ENCODE measurements at regions not wholly inside any gene's neighbourhood (a gene's known extent, or its start where the extent isn't known, plus 50 kb on each side); places are given as distances from the start of the nearest gene placed in this dataset.

DNA sequence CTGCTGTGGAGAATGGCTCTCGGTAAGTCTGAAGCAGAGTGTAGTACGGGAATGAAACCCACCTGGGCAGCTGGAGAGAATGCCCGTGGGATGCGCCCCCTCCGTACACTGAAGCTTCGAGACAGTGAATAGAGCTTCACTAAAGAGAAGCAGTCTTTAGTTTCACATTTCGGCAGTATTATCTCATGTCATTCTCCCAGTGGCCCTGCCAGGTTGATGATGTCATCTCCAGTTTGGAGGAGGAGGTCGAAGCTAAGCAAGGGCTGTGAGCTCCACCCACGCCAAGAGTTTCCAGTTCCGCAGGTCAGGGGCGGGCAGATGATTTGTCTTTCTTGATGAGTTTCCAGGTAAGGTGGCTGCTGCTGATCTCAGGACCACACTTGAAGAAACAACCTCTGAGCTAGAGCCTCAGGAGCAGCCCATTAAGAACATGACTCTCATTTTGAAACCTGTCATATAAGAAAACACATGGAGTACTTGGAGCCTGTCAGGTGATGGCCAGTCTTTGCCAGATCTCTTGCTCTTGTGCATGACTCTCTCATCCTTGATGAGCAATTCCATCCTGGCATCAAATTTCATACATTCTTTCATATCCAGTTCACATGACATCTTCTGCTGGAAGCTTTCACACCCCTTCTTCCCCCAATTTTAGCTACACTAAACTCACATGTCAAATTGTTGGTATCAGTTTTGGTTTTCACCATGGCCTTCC is 475.0 kb downstream of the RNF144A start:
- no peak for DNase-seq

DNA sequence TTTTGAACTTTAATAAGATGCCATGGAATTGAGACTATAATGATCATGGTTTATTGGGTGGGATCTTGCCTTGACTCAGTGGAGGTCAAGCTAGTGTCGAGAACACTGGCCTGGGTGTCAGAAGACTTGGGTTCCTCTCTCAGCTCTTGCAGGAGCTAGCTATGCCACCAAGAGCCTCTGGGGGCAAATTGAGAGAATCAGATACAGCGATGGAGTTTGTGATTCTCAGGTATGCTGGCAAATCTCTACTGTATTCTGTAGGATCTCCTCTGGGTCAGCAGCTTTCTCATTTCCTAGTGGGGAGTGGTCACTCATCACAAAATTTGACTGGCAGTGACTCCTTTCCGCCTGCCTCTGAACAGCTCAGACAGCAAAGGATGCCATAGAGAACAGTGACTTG is 477.0 kb downstream of the RNF144A start:
- no peak for DNase-seq

DNA sequence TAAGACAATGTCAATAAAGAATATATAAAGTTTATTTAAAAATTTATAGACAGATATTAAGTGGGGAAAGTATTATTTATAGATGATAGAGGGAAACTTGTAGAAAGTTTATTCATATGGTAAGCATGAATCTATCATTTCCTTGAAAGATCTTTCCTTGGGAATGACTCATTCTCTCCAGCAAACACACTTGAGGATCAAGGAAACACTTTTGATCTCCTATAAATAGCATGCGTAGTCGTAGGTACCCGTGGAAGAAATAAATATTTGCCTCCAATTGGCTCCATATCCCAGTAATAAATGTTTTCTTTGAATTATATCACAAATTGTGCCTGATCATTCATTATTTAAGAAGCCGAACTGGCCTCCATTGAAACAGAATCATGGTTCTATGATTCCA is 483.4 kb downstream of the RNF144A start:
- DNase-seq, result no peak

DNA sequence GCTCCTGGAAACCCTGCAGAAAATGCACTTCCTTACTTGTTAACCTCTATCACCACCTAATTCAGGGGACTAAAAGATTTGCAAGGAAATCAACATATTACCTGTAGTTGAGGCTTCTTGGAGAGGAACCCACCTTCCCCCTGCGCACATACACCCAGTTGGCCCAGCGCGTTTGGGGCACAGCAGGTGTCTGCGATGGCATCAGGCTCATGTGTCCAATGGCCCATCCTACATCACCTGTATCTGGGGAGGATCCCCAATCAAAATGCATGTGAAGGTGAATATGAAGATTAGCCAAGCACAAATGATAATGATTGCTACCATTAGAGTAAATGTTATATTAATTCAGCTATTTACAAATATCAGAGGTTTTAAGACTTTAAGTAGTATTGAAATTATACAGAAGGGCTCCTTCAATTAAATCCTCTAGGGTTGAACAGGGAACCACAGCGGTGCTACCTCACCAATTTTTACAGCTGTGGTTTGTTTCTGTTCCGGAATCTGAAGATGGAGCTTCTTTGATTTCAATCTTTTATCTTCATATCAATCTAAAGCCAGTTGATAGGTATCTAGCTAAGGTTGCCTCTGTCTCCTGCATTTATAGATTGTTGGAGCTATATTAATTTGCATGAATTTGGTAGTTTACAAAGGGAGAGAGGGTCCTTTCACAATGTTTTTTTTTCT is 486.0 kb downstream of the RNF144A start:
- DNase-seq, result no peak

DNA sequence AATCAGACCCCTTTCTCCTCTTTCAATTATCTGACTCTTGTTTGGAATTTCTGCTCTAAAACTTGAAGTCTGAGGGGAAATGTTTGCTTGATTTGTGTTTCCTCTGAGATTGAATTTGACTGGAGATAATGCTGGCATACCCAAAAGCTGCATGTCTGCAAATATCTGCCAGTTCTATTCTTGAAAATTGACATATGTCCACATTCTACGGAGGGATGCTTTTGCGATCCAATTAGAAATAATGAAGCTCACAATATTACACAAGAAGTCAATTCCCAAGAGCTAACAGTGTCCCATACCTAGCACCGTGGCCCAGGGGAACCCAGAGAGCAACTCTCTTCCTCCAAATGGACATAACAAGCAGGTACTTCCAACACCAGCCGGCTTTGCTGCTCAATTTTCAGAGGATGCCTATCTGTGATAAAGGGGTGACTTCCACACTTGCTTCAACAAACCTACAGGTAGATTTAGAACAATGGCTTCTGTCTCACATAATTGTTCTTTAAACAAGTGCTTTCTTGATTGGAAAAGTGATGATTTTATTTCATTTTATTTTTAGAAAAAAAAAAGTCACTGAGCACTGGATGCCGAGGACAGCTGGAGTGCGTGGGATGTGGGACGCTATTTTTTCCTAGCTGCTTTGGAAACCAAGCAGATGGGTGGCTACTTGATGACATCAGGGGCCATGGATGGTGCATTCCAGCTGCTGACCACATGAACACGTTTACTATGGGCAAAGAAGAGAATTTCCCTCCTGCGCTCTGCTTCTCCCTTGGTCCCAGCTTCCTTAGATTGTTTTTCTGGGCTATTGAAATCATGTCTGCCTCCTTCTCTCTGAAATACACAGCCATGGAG is 488.9 kb downstream of the RNF144A start:
- no peak for DNase-seq

DNA sequence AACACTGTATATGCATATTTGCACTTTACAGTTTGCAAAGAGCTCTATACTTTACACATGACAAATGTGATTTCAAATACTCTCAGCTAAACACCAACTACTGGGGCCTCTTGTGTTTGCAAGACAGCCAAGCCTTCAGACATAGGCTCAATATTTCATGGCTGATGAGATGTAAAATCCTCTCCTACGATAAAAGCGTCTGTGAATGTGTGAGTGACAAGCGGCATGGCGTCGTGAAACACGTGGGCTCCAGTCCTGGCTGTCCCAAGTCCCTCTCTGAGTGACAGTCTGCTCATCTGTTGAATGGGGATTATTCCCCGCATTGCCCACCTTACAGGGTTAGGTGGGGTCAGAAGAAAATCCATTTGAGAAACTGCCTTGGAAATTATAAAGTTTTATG is 489.8 kb downstream of the RNF144A start:
- DNase-seq, result no peak

DNA sequence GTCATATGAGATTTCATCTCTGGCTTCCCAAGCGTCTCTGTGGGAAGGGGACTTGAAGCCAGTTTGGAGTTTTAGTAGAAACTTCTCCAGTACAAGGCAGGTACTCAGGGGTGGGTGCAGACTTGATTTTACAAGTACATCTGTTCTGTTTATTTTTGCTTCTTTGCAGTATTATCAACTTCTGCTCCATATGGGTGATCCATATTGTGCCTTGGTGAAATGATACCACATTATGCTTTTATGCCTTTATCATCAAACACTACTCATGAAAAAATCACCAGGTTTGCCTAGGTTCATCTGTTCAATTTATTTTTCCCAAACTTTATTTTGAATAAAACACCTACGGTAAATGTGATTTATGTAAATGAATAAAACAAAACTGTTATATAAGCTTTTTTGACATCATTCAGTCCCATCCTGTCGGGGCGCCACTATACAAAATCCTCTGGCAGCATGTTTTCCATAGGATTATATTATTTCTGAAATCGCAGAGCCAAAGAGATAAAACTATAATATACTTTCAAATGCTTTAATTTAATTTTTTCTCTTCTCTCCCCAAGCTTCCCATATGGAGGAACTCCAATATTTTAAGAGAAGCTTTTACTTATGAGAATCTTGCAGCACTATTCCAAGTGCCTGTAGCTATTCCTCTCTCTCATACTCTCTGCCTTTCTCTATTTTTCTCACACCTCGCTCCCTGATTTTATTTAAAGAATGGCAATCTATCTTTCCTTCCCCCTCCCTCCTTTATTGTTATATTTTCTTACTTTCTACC is 490.9 kb downstream of the RNF144A start:
- DNase-seq, result no peak

DNA sequence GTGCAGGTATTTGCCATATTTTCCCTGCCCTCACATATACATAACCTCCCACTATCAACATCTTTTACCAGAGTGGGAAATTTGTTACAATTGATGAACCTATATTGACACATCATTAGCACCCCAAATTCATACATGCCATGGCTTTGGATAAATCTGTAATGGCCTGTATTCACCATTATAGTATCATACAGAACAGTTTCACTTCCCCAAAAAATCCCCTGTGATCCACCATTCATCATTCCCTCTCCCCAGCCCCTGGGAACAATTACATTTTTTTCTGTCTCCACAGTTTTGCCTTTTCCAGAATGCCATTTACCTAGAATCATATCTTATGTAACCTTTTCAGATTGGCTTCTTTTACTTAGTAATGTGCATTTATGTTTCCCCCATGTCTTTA is 494.5 kb downstream of the RNF144A start:
- no peak for DNase-seq

DNA sequence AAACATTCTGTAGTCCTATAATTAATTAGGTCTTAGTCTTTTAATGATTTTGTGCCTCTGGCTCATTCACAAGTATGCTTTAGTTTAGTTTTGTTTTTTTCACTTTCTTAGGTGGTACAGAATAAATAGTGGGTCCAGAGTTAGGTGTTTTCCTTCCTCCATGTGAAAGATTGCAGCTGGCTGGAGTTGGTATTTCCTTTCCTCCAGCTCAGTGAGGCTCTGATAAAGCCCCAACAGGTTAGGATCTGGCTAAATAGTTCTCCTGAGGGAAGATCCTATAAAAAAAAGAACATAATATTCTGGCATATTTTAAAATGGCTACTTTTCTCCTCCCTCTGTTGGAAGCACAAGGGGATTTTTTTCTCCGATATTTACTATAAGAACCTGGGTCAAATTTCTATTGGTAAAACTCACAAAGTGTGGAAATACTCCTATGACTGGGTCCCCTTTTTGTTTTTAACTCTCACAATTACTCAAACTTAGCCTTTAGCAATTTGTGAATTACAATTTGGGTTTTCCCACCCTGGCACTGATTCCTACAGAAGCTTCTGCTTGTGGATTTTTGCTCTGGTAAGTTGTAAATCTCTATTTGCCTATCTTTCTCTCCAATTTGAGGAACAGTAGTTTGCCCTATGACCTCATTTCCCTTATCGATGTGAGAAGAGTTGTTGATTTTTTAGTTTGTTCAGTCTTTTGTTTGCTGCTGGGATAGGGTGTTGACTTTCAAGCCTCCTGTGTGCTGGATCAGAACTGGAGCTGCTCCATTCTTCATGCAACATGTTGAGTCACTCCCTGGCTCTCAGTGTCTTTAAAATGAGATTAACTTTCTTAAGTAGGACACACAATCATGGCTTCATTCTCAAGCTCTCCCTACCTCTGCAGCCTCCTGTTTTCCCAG is 500.9 kb downstream of the RNF144A start:
- DNase-seq, result no peak

DNA sequence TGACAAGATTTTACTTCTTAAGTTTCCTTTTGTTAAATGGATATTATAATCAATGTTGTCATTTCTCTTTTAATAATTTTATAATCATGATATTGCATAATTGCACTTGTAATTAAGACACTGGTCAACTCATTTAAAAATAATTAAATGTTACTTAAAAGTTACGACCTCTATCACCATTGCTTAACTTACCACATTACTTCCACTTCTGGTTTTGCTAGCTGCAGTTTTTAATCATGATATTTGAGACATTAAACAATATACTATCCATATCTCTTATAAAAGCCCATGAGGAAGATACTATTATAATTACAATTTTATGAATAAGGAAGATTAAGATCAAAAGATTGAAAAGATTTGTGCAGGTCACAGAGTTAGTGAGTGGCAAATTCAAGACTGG is 502.0 kb downstream of the RNF144A start:
- DNase-seq, result no peak

DNA sequence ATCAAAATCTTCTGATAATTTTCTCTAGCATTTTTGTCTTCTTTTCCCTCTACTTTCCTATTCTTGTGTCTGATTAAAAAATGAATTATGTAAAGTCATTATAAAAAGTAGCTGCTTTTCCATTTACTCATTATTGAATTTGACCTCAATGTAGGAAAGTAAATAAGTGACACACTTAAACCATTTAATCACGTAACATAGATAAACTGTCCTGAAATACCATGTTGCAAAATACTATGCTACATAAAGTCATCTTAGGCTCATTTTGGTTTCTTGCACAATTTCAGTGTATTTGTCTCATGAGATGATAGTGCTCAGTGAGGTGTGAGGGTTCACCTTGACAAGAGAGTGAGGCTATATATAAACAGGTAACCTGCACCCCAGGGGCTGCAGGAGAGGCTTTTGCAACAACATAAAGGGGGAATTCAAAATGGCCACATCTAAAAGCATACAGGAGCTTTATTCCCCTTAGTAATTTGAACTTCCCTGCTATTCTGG is 502.7 kb downstream of the RNF144A start:
- no peak for DNase-seq

DNA sequence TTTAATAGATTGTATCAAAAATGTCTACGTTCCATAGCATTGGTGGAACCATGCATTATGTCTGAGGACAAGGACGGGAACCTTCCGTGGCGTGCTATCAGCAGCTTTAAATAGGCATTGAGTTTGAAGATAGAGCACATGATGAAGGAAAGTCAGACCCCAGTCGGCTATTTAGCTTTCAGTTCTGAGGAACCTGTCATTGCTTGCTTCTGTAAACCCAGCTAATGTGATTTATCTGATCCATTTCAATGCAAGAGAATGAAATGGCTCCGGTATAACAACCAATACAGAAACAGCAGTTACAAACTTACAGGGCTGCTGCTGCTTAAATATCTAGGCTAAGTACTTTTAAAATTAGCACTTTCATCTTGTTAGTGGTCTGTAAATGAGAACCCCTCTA is 503.3 kb downstream of the RNF144A start:
- DNase-seq, result no peak

DNA sequence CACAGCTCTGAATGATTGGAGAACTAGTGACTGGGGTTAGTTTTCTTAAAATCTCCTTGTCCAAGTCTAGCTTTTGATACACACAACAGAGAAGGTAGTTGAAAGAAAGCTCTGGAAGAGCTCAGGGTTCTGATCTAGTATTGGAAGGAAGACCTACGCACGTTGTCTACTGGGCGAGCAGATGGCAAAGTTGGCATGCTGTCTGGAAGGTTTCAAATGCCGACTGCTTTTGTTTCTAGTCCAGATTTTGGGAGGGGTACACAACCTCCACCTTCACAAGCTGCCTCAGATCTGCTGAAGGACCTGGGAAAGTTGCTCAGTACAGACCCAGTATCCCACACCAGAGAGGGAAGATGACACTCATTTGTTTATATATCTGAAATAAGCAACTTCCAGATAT is 507.3 kb downstream of the RNF144A start:
- DNase-seq, result no peak

DNA sequence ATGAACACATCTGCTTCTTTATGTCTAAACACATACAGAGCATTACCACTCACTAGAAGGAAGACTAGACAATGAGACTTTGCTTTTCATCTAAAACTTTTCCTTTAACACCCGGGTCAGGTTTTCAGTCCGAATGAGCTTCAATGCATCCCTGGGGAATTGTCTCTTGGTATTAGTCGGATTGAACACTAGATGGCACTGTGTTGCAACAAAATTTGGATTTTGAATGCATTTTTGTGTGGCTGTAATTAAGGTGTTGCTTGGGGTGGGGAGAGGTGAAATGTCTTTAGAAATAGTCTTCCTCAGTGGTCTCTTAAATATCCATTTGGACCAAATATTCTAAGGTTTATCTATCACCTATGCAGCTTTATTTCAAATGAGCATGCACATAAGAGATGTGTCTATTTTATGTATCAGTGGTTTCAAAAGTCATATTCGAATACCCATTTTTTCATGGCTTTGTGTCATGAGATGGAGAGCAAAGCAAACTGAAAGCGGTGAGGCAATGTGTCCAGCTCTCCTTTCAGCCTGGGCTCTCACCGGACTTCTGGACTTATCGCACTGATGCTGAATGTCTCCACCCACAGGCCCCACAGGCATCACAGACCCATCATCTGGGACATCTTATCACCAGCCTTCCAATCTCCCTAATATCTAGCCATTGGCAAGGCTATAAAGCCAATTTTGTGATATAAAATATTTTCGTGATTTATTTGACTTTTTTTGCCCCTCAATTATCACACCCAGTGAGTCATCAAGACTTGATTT is 510.3 kb downstream of the RNF144A start:
- DNase-seq, result no peak

DNA sequence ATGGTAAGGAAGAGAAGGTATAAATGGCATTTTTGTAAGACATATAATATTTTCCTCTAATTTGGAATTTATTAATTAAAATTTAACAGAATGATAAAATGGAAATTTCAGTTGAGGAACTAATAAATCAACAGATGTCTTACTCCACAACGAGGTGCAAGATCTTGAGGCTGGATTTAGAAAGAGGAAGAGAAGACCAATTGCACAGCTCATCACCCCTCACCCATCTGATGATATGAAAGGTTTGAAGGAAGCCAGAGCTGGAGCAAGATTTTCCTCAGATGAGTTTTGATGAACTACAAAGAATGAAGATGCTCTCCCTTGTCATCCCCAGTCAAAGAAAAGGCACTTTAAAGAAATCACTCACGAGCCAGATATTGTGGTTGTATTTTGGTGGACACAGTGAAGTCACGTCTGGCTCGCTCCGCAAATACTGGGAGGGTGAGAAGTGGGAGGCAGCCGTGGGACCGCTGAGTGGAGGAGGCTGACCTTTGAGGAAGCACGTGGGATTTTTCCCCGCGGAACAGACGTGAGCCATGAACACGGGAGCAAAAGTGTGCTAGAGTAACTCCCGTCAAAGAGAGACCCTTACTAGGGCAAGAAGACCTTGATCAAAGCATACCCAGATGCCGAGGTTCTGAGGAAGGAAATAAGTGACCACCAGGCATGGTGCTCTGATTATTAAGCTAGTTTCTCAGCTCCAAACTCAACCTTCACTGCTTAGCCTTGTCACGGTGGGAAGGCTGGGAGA is 511.4 kb downstream of the RNF144A start:
- DNase-seq, result no peak

DNA sequence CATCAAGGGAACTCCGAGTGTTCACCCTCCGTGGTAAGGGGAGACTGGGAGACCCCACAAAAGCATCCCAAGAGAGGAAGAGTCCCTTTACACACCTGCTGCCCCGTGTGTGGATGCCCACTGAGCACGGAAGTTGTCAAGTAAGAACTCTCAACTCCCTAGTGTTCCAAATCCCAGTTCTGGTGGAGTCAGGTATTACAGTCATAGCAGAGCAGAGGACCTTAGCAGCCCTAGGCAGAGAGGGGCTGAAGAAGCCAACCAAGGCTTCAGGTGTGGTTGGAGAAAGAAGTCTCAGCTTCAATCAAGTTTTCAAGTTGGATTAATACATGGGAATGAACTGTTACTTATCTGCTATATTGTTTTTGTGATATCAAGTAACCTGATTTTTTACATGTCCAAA is 512.5 kb downstream of the RNF144A start:
- DNase-seq, result no peak

DNA sequence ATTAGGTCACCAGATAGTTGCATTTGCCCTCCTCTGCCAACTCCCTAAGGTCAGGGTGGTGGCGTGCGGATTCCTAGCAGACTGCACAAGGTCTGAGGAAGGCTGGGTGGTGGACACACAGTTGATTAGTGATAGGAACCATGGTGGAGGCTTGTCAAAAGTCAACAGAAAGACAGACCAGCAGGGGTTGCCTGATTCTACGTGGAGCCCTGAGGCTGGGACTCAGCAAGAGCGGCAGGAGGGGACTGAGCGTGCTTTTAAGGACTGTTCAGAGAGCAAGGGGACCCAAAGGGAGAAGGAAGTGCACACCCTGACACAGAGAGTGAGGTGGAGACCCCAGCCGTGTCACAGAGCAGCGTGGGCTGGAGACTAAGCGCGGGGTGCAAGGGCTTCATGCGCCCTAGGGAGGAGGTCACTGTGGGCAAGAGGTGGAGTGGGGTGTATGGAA is 513.2 kb downstream of the RNF144A start:
- DNase-seq, result no peak

DNA sequence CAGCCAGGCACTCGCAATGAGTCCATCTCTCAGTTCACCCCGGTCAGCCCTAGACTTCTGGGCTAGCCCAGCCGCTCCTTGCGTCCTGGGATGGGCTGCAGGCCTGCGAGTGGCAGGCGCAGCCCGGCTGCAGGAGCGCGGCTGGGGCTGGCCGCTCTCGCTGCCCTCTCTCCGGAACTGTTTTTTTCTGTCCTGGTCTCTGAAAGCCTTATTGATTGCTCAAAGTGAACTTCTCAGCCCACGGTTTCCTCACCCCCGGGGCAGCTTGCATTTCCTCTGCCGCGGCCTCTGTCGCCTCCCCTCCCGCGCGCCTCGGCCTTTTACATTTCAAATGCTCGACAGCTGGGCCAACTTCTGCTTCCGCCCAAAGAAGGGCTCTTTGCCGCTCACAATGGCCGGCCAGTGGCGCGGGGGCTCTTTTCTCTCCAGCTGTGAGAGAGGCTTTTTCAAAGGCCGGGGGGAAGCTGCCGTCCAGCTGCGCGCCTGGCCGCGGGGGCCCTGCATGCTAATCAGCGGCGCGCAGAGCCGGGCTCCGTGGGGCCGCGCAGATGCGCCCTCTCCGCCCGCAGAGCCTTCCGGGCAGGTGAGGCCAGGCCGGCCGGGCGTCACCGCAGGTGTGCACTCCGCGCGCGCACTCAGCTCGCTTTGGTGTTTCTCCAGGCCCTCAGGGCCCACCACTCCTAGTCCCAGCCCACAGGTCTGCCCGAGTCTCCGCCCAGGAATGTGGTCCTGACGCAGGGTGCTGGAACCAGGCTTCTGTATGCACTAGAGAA is 513.8 kb downstream of the RNF144A start:
- DNase-seq, result peak; percentile 64

DNA sequence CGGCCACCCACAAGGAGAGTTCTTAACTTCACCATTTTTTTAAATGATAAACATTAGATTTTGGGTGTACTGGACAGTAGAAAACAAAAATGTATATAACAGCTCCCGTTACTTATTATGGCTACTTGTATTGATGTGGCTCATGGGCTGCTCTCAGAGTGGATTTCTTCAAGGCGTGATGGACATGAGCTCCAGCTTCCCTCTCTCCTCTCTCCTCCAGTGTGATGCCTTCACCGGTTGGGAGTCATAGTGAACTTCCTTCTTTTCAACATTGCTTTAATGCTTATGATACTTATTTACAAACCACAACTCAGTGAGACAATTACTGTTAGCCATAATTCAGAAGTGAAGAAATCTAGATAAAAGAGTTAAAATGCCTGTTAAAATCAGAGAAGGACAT is 515.2 kb downstream of the RNF144A start:
- DNase-seq, result no peak
